A549 (cell line): ENCODE measurements at regions not wholly inside any gene's neighbourhood (a gene's known extent, or its start where the extent isn't known, plus 50 kb on each side); places are given as distances from the start of the nearest gene placed in this dataset.

Experiments
- ATAC-seq, 2 experiments: fragments of 200-7000 bp in 1 of 2; fragments of >200 bp in 1 of 2; cut with Nextera tagmentation in 1 of 2; cut with Tn5 transposase in 1 of 2; 3 replicates each; pipeline versions ENCODE4 v1.8.0 to v1.9.1; 2018 to 2020; ENCODE audit warnings: mild to moderate bottlenecking in 1 of 2, moderate library complexity in 1 of 2
- CTCF ChIA-PET: fragments of 300-600 bp; sonication (Branson Sonifier 250); formaldehyde crosslinking; extraction: SDS; loops from one replicate; lab custom pipeline; 2021; ENCODE audit warnings: antibody characterized with exemption, inconsistent platforms; lab: Yijun Ruan, JAX
- POLR2A ChIA-PET: fragments of 350-600 bp; formaldehyde crosslinking; extraction: SDS; loops from one replicate; lab custom pipeline; 2021; ENCODE audit warnings: antibody characterized with exemption, inconsistent platforms; lab: Yijun Ruan, JAX
- DNase-seq, 2 experiments: peaks; one replicate each; pipeline versions ENCODE4 v3.0.0 to v3.0.0-alpha.2; 2011 to 2016; ENCODE audit warnings: low read depth in 1 of 2, low spot score in 1 of 2
- FAIRE-seq: peaks from 2 replicates; lab custom pipeline; 2011; peaks lifted over from hg19 to GRCh38; lab: Jason Lieb, UNC
- H3K27ac ChIP-seq, 2 experiments: fragments of >200 bp; sonication (Bioruptor Twin); formaldehyde crosslinking; 3 replicates each; pipeline ENCODE4 v1.5.1; 2016 to 2017
- H3K4me1 ChIP-seq: fragments of >200 bp; sonication (Bioruptor Twin); formaldehyde crosslinking; 3 replicates; pipeline ENCODE4 v1.6.1; 2016
- H3K4me2 ChIP-seq: fragments of >200 bp; sonication (Bioruptor Twin); formaldehyde crosslinking; 3 replicates; pipeline ENCODE4 v1.6.1; 2016
- H3K4me3 ChIP-seq: fragments of >200 bp; sonication (Bioruptor Twin); formaldehyde crosslinking; 3 replicates; pipeline ENCODE4 v1.5.1; 2016
- H3K9me3 ChIP-seq: fragments of >200 bp; sonication (Bioruptor Twin); formaldehyde crosslinking; 3 replicates; pipeline ENCODE4 v1.6.1; 2016
- ATOH8 ChIP-seq: fragments of 250-450 bp; sonication (Bioruptor Pico); IDR thresholded peaks from 2 replicates; pipeline ENCODE4 v1.5.0; 2020; ENCODE audit warnings: low read depth, mild to moderate bottlenecking, moderate library complexity
- CBX8 ChIP-seq: fragments of 200-600 bp; sonication (generic); IDR thresholded peaks from 2 replicates; pipeline ENCODE4 v1.6.1; 2016
- CEBPB ChIP-seq, 2 experiments: fragments of >200 bp in 1 of 2; sonication (Bioruptor Twin) in 1 of 2; formaldehyde crosslinking in 1 of 2; IDR thresholded peaks; 2 replicates each; pipeline ENCODE4 v1.6.1; 2012 to 2016
- CHD2 ChIP-seq: fragments of 150-350 bp; IDR thresholded peaks from 2 replicates; pipeline ENCODE4 v1.6.1; 2014; ENCODE audit warnings: low read length; ENCODE audit not compliant: partially characterized antibody
- CHD4 ChIP-seq: fragments of 200-600 bp; sonication (generic); IDR thresholded peaks from 2 replicates; pipeline ENCODE4 v1.6.1; 2016; ENCODE audit warnings: antibody characterized with exemption, mild to moderate bottlenecking, borderline replicate concordance
- E2F6 ChIP-seq: IDR thresholded peaks from 2 replicates; pipeline ENCODE4 v1.6.1; 2012; ENCODE audit warnings: low read depth, borderline replicate concordance
- ESRRA ChIP-seq: fragments of 150-350 bp; IDR thresholded peaks from 2 replicates; pipeline ENCODE4 v1.6.1; 2014; ENCODE audit warnings: mild to moderate bottlenecking, low read length, borderline replicate concordance
- FOSL2 ChIP-seq, 2 experiments: fragments of 450-650 bp in 1 of 2; fragments of >200 bp in 1 of 2; sonication (Bioruptor Twin) in 1 of 2; formaldehyde crosslinking; IDR thresholded peaks; 2 replicates each; pipeline versions ENCODE4 v1.5.0 to v1.6.1; 2016 to 2020; ENCODE audit warnings: mild to moderate bottlenecking in 1 of 2, moderate library complexity in 1 of 2
- FOXS1 ChIP-seq: fragments of 250-450 bp; sonication (Bioruptor Pico); IDR thresholded peaks from 2 replicates; pipeline ENCODE4 v1.5.0; 2020; ENCODE audit warnings: mild to moderate bottlenecking, moderate library complexity
- HOXB13 ChIP-seq: fragments of 250-450 bp; sonication (Bioruptor Pico); IDR thresholded peaks from 2 replicates; pipeline ENCODE4 v1.5.0; 2020; ENCODE audit warnings: low read depth, mild to moderate bottlenecking, moderate library complexity
- KDM1A ChIP-seq: fragments of 200-600 bp; sonication (generic); IDR thresholded peaks from 2 replicates; pipeline ENCODE4 v1.6.1; 2016; ENCODE audit warnings: low read depth, mild to moderate bottlenecking
- MAZ ChIP-seq: fragments of 150-350 bp; IDR thresholded peaks from 2 replicates; pipeline ENCODE4 v1.6.1; 2014; ENCODE audit warnings: antibody characterized with exemption, low read depth, low read length, borderline replicate concordance
- MYC ChIP-seq: IDR thresholded peaks from 2 replicates; pipeline ENCODE4 v1.6.1; 2012; ENCODE audit warnings: mild to moderate bottlenecking, inconsistent platforms, low read length, improper control_type of control experiment, borderline replicate concordance
- NFE2L2 ChIP-seq: fragments of 150-350 bp; conservative IDR thresholded peaks from 2 replicates; pipeline ENCODE4 v1.6.1; 2014; ENCODE audit warnings: low read length
- RARB ChIP-seq: fragments of 250-450 bp; sonication (Bioruptor Pico); IDR thresholded peaks from 2 replicates; pipeline ENCODE4 v1.8.0; 2021; ENCODE audit warnings: mild to moderate bottlenecking, moderate library complexity
- RNF2 ChIP-seq: fragments of 200-600 bp; sonication (generic); IDR thresholded peaks from 2 replicates; pipeline ENCODE4 v1.6.1; 2016; ENCODE audit warnings: low read depth, mild to moderate bottlenecking, antibody characterized with exemption, moderate library complexity, borderline replicate concordance
- SREBF2 ChIP-seq: fragments of 450-650 bp; IDR thresholded peaks from 2 replicates; pipeline ENCODE4 v1.6.1; 2014; ENCODE audit warnings: mild to moderate bottlenecking, moderate library complexity
- TFCP2L1 ChIP-seq: fragments of 250-450 bp; sonication (Bioruptor Pico); IDR thresholded peaks from 2 replicates; pipeline ENCODE4 v1.5.0; 2021; ENCODE audit warnings: mild to moderate bottlenecking
- ZFP36 ChIP-seq: fragments of 450-650 bp; IDR thresholded peaks from 2 replicates; pipeline ENCODE4 v1.6.1; 2014; ENCODE audit warnings: borderline replicate concordance; ENCODE audit not compliant: partially characterized antibody
- WGBS: methylation state at CpG from one replicate; pipeline ENCODE4 v1.1.6; 2017; ENCODE audit errors: missing lambda C conversion rate; 5-methylcytosine and 5-hydroxymethylcytosine counted together
- TF ChIP-seq, protein P1 (sequence below): fragments of >200 bp; sonication (Bioruptor Twin); formaldehyde crosslinking; IDR thresholded peaks from 2 replicates; pipeline ENCODE4 v1.6.1; 2016
- TF ChIP-seq, protein P2 (sequence below): fragments of 200-600 bp; sonication (generic); IDR thresholded peaks from 2 replicates; pipeline ENCODE4 v1.6.1; 2016; ENCODE audit warnings: antibody characterized with exemption, mild to moderate bottlenecking, moderate library complexity
- TF ChIP-seq, protein P3 (sequence below): fragments of >200 bp; sonication (Bioruptor Twin); formaldehyde crosslinking; IDR thresholded peaks from 3 replicates; pipeline ENCODE4 v1.6.1; 2016

- TF ChIP-seq RARB (CRISPR knock-in tag) (no peak), ESRRA (peak; percentile 66; the same call in 1 of the 2 replicates), CEBPB (IDR thresholded peaks at IDR 0.05) (0 out of 4 replicates have a peak, but pooled peaks of 1 of the 2 experiments have one; percentile 23), E2F6 (no peak)
- TF ChIP-seq, protein P1, sequence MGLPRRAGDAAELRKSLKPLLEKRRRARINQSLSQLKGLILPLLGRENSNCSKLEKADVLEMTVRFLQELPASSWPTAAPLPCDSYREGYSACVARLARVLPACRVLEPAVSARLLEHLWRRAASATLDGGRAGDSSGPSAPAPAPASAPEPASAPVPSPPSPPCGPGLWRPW: no peak
- Histone ChIP-seq H3K4me1 (peaks cover 12% of the 10 kb centered on the region; the same call in 2 of the 3 replicates), H3K4me3 (no peak overlapping the region), H3K27ac (no peak overlapping the region), H3K9me3 (no peaks in the 10 kb centered on the region), H3K4me2 (peak overlapping the region; percentile 44)
- WGBS: 17% methylated on average over 3 of the region's 4 CpGs
- ATAC-seq: peak; percentile 45 to 55; a peak in 4 of 6 replicates
- POLR2A ChIA-PET: interaction anchor here (0.7 kb wide), 1 partner anchor 896 kb away, joined by 4 read pairs; no protein-coding TSS in a partner anchor
- CTCF ChIA-PET: interaction anchor here (0.9 to 3.5 kb wide), 11 partner anchors 9 to 970 kb away, joined by 4 to 13 read pairs (median 5); no protein-coding TSS in a partner anchor
- DNase-seq: peak in 1 of 2 experiments; percentile 19
- FAIRE-seq: no peak
Measured at GRCh38 chr13:74287724-74288169, 153.5 kb upstream of the KLF12 start.

DNA sequence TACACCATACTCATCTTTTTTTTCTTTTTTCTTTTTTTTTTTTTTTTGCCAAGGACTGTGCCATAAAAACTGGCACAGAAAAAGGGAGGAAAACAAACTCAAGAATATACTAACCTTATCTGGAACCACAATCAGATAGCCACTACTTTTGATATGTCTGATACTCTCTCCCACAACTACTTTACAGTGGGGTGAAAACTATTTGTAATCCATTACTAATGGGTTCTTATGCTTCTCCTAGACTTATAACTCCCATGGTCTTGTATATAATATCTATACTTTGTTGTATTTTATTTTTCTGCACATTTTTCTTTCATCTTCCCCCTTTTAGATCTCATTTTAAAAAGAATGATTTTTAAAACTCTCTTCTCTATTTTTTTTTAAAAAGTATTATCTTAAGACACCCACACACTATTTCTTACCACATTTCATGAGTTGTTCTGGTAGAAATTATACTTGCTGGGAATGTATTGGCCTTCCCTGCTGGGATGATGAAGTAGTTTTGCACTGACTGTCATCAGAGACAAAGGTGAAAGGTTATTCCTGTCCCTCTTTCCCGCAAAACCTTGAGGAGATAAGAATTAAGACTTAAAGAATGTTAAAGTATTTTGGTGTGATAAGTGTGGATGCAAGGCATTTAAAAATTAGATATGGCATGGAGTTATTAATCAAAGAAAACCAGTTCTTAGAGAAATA is 146.7 kb upstream of the KLF12 start:
- Histone ChIP-seq H3K9me3 (no peaks in the 10 kb centered on the region), H3K27ac (no peak overlapping the region), H3K4me1 (no peaks in the 10 kb centered on the region), H3K4me2 (no peak overlapping the region)
- ChIA-PET CTCF (no interaction called here), POLR2A (no interaction called here)
- WGBS: 64% methylated on average over 1 of the region's 1 CpG
- DNase-seq: no peak
- TF ChIP-seq ZFP36 (no peak), RNF2 (no peak), FOSL2 (IDR thresholded peaks at IDR 0.05) (no peak), FOSL2 (CRISPR knock-in tag; IDR thresholded peaks at IDR 0.05) (no peak), TFCP2L1 (CRISPR knock-in tag) (no peak), MAZ (no peak), ATOH8 (CRISPR knock-in tag) (no peak), MYC (no peak), CEBPB (IDR thresholded peaks at IDR 0.05) (no peak), FOXS1 (no peak), CHD2 (no peak), CBX8 (no peak), SREBF2 (no peak), NFE2L2 (no peak), KDM1A (no peak), CHD4 (no peak), HOXB13 (CRISPR knock-in tag) (no peak)
- TF ChIP-seq, protein P1: no peak
- TF ChIP-seq, protein P2, sequence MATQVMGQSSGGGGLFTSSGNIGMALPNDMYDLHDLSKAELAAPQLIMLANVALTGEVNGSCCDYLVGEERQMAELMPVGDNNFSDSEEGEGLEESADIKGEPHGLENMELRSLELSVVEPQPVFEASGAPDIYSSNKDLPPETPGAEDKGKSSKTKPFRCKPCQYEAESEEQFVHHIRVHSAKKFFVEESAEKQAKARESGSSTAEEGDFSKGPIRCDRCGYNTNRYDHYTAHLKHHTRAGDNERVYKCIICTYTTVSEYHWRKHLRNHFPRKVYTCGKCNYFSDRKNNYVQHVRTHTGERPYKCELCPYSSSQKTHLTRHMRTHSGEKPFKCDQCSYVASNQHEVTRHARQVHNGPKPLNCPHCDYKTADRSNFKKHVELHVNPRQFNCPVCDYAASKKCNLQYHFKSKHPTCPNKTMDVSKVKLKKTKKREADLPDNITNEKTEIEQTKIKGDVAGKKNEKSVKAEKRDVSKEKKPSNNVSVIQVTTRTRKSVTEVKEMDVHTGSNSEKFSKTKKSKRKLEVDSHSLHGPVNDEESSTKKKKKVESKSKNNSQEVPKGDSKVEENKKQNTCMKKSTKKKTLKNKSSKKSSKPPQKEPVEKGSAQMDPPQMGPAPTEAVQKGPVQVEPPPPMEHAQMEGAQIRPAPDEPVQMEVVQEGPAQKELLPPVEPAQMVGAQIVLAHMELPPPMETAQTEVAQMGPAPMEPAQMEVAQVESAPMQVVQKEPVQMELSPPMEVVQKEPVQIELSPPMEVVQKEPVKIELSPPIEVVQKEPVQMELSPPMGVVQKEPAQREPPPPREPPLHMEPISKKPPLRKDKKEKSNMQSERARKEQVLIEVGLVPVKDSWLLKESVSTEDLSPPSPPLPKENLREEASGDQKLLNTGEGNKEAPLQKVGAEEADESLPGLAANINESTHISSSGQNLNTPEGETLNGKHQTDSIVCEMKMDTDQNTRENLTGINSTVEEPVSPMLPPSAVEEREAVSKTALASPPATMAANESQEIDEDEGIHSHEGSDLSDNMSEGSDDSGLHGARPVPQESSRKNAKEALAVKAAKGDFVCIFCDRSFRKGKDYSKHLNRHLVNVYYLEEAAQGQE: no peak
- TF ChIP-seq, protein P3, sequence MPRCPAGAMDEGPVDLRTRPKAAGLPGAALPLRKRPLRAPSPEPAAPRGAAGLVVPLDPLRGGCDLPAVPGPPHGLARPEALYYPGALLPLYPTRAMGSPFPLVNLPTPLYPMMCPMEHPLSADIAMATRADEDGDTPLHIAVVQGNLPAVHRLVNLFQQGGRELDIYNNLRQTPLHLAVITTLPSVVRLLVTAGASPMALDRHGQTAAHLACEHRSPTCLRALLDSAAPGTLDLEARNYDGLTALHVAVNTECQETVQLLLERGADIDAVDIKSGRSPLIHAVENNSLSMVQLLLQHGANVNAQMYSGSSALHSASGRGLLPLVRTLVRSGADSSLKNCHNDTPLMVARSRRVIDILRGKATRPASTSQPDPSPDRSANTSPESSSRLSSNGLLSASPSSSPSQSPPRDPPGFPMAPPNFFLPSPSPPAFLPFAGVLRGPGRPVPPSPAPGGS: no peak
- TF ChIP-seq, all 56 proteins: peak for 0
- ATAC-seq (no peak), FAIRE-seq (no peak)
- no peak overlapping the region for H3K4me3 ChIP-seq
